ENCODE measurements at regions not wholly inside any gene's neighbourhood (a gene's known extent, or its start where the extent isn't known, plus 50 kb on each side); places are given as distances from the start of the nearest gene placed in this dataset.

GRCh38 chr20:55255016-55255415 is 750.3 kb downstream of the CBLN4 start:
- Mint-ChIP-seq H3K27me3 (ENCODE audit: unreplicated experiment) (no peaks in the 10 kb centered on the region), H3K36me3 (ENCODE audit: unreplicated experiment) (no peaks in the 10 kb centered on the region), H3K9me3 (ENCODE audit: unreplicated experiment) (peaks cover 23% of the 10 kb centered on the region), H3K4me1 (ENCODE audit: unreplicated experiment) (no peaks in the 10 kb centered on the region), H3K4me3 (ENCODE audit: unreplicated experiment) (no peak overlapping the region), H3K27ac (ENCODE audit: unreplicated experiment) (no peak overlapping the region)
- no peak for TF ChIP-seq CTCF (IDR thresholded peaks at IDR 0.05)
- DNase-seq (ENCODE audit: extremely low spot score, unreplicated experiment) = no peak

- no peak for DNase-seq (ENCODE audit: extremely low spot score, unreplicated experiment)
- no peaks in the 10 kb centered on the region for H3K36me3 Mint-ChIP-seq (ENCODE audit: unreplicated experiment)
Measured at GRCh38 chr20:55253781-55254180, 751.5 kb downstream of the CBLN4 start.

GRCh38 chr20:55252521-55252920 is 752.8 kb downstream of the CBLN4 start:
- Mint-ChIP-seq H3K27me3 (ENCODE audit: unreplicated experiment) (no peaks in the 10 kb centered on the region), H3K27ac (ENCODE audit: unreplicated experiment) (no peak overlapping the region), H3K4me3 (ENCODE audit: unreplicated experiment) (no peak overlapping the region), H3K36me3 (ENCODE audit: unreplicated experiment) (no peaks in the 10 kb centered on the region), H3K4me1 (ENCODE audit: unreplicated experiment) (no peaks in the 10 kb centered on the region), H3K9me3 (ENCODE audit: unreplicated experiment) (peaks cover 32% of the 10 kb centered on the region)
- no peak for DNase-seq (ENCODE audit: extremely low spot score, unreplicated experiment)
- no peak for TF ChIP-seq CTCF (IDR thresholded peaks at IDR 0.05)

More at GRCh38 chr20:55253781-55254180, 751.5 kb downstream of the CBLN4 start:
- no peak for TF ChIP-seq CTCF (IDR thresholded peaks at IDR 0.05)
- Mint-ChIP-seq H3K9me3 (ENCODE audit: unreplicated experiment) (peaks cover 28% of the 10 kb centered on the region), H3K27me3 (ENCODE audit: unreplicated experiment) (no peaks in the 10 kb centered on the region), H3K27ac (ENCODE audit: unreplicated experiment) (no peak overlapping the region), H3K4me1 (ENCODE audit: unreplicated experiment) (no peaks in the 10 kb centered on the region), H3K4me3 (ENCODE audit: unreplicated experiment) (no peak overlapping the region)

DNA sequence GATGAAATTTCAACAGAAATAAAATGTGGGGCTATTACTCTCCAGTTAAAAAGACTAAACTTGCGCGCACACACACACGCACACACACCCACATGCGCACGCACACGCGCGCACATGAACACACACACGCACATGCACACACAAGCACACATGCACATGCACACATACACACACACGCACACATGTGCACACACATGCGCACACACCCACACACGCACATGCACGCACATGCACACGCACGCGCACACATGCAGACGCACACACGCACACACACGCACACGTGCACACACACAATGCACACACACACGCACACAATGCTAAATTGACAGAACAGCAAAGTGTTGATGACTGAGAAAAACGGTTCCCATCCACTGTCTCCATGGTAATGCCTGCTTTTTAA is 754.1 kb downstream of the CBLN4 start:
- Mint-ChIP-seq H3K9me3 (ENCODE audit: unreplicated experiment) (peaks cover 38% of the 10 kb centered on the region), H3K27ac (ENCODE audit: unreplicated experiment) (no peak overlapping the region), H3K4me3 (ENCODE audit: unreplicated experiment) (no peak overlapping the region), H3K4me1 (ENCODE audit: unreplicated experiment) (no peaks in the 10 kb centered on the region), H3K36me3 (ENCODE audit: unreplicated experiment) (no peaks in the 10 kb centered on the region), H3K27me3 (ENCODE audit: unreplicated experiment) (no peaks in the 10 kb centered on the region)
- DNase-seq (ENCODE audit: extremely low spot score, unreplicated experiment) = no peak
- no peak for TF ChIP-seq CTCF (IDR thresholded peaks at IDR 0.05)

GRCh38 chr20:55242853-55243252 is 762.5 kb downstream of the CBLN4 start:
- Mint-ChIP-seq H3K4me1 (ENCODE audit: unreplicated experiment) (no peaks in the 10 kb centered on the region), H3K36me3 (ENCODE audit: unreplicated experiment) (no peaks in the 10 kb centered on the region), H3K27ac (ENCODE audit: unreplicated experiment) (no peak overlapping the region), H3K9me3 (ENCODE audit: unreplicated experiment) (peaks cover 52% of the 10 kb centered on the region), H3K4me3 (ENCODE audit: unreplicated experiment) (no peak overlapping the region), H3K27me3 (ENCODE audit: unreplicated experiment) (no peaks in the 10 kb centered on the region)
- TF ChIP-seq CTCF (IDR thresholded peaks at IDR 0.05) = no peak
- DNase-seq (ENCODE audit: extremely low spot score, unreplicated experiment) = no peak
